Coronary artery (tissue), 2 donors: ENCODE measurements at regions not wholly inside any gene's neighbourhood (a gene's known extent, or its start where the extent isn't known, plus 50 kb on each side); places are given as distances from the start of the nearest gene placed in this dataset.

Source experiments
- DNase-seq: peaks from one replicate; pipeline ENCODE4 v3.0.0-alpha.2; 2017; ENCODE audit warnings: low spot score
- H3K27ac ChIP-seq, 2 donors: fragments of 200-600 bp; sonication (generic); one replicate each; pipeline ENCODE4 v1.5.1; 2016 to 2019
- H3K4me3 ChIP-seq: fragments of 200-600 bp; sonication (generic); 2 replicates; pipeline ENCODE4 v1.5.1; 2016; ENCODE audit warnings: mild to moderate bottlenecking, moderate library complexity
- TF ChIP-seq, protein P1 (sequence below): fragments of 200-600 bp; sonication (generic); IDR thresholded peaks from one replicate; pipeline ENCODE4 v1.5.1; 2019; ENCODE audit warnings: antibody characterized with exemption

DNA sequence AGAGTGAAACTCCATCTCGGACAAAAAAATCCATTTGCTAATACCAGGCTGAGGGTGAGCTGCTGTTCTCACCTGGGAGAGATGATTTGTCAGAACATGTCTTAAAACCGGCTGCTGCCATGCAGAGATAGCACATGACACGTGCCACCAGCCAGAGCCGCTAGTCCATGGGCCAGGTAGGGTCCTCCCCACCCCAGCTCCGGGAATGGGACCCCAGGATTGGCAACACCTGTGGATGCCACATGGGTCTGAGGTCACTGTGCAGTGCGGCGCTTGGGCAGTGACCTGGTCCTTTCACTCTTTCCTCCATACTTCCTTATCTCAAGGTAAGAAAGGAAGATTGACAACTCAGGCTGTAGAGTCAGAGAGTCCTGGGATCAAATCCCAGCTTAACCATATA, 393.3 kb upstream of the TNRC6C start:
- TF ChIP-seq, protein P1, sequence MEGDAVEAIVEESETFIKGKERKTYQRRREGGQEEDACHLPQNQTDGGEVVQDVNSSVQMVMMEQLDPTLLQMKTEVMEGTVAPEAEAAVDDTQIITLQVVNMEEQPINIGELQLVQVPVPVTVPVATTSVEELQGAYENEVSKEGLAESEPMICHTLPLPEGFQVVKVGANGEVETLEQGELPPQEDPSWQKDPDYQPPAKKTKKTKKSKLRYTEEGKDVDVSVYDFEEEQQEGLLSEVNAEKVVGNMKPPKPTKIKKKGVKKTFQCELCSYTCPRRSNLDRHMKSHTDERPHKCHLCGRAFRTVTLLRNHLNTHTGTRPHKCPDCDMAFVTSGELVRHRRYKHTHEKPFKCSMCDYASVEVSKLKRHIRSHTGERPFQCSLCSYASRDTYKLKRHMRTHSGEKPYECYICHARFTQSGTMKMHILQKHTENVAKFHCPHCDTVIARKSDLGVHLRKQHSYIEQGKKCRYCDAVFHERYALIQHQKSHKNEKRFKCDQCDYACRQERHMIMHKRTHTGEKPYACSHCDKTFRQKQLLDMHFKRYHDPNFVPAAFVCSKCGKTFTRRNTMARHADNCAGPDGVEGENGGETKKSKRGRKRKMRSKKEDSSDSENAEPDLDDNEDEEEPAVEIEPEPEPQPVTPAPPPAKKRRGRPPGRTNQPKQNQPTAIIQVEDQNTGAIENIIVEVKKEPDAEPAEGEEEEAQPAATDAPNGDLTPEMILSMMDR = no peak

DNA sequence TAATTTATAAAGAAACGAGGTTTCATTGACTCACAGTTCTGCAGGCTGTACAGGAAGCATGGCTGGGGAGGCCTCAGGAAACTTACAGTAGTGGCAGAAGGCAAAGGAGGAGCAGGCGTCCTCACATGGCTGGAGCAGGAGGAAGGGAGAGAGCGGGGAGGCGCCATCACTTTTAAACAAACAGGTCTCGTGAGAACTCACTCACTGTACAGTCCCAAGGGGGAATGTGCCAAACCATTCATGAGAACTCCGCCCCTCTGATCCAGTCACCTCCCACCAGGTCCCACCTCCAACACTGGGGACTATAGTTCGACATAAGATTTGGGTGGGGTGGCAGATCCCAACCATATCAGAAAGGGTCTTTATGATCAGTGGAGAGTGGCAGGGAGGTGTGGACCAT, 392.4 kb upstream of the TNRC6C start:
- no peak overlapping the region for H3K27ac ChIP-seq
- H3K4me3 ChIP-seq = no peak overlapping the region
- TF ChIP-seq, protein P1 = no peak
- DNase-seq = no peak

More for the DNA sequence above, 393.3 kb upstream of the TNRC6C start:
- DNase-seq = no peak
- H3K4me3 ChIP-seq = no peak overlapping the region
- no peak overlapping the region for H3K27ac ChIP-seq

DNA sequence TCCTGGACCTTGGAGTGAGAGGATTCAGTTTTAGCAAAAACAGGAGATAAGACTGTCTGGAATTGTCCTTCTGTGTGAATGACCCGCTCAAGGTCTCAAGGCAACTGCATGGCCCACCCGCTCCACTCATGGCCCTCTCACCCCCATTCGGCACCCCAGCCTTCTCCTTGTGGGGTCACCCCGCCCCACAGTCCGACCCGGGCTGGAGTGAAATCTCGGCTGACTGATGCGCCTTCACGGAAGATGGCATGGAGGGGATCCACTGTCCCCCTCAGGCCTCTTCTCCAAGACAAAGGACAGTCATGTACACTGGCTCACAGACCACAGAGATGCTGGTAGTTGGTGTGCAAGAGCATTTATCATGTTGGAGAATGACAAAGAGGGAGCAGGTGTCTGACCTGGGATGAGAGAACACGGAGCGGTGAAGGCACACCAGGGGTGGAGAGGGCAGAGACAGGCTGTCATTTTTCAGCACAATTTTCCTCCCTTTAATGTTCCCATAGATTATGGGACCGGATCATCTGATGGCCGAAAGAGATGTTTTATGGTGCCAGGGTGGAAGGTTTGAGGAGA, 391.9 kb upstream of the TNRC6C start:
- Histone ChIP-seq H3K4me3 (no peak overlapping the region), H3K27ac (no peak overlapping the region)
- DNase-seq = no peak
- TF ChIP-seq, protein P1 = no peak

DNA sequence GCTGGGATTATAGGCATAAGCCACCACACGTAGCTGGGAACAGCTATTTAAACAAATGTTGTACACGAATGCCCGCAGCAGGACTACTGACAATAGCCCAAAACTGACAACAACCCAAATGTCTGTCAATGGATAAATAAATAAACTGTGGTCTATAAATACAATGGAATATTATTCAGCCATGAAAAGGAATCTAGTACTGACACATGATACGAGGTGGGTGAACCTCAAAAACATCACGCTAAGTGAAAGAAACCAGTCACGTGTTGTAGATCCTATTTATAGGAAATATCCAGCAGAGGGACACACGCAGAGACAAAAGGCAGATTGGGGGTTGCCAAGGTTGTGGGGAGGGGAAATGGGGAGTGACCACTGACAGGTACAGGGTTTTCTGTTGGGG, 390.0 kb upstream of the TNRC6C start:
- DNase-seq = no peak
- no peak overlapping the region for H3K4me3 ChIP-seq
- TF ChIP-seq, protein P1 = no peak

DNA sequence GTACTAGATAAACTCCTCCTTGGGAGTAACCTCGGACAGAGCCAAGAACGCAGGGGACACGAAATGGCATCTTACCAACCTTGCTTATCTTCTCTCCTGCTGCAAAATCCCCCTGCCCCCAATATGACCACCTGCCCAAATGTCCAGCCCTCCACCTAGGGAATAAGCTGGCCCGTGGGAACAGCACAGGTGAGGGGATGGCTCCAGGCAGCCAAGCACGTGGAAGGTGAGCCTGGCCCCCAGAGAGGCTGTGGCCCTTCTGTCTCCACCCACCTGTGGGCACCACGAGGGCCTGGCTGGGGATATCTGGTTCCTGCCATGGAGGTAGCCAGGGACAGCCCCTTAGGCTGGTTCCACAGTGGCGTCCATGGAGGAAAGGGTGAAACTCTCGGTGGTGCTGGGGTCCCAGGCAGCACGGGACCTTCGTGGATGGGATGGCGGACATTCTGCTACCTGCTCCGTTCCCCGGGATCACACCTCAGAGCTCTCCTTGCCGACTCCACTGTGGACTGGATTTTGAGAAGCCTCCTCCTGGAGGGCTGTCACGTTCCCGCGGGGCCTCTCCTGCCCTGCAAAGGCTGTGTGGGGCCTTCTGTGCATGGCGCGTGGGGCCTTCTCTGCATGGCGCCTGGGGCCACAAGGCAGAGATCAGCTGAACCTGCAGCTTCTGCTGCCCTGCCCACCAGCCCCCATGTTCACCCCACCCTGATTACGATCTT, 388.5 kb upstream of the TNRC6C start:
- H3K27ac ChIP-seq = no peak overlapping the region
- no peak for DNase-seq

More for the DNA sequence above, 390.0 kb upstream of the TNRC6C start:
- no peak overlapping the region for H3K27ac ChIP-seq

DNA sequence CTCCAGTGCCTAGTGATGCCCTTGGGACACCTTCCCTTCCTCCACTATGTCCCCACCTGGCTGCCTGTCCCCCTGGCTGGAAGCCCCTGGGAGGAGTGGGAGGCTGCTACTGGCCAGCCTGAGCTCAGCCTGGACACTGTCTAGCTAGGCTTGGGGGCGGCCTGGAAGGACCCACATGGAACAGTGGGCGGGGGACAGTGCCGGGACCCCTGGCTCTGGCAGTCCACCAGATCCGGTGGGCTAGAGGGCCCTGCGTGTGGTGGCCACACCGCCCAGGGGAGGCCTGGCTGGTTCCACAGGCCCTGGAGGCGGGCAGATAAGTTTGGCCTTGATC, 388.0 kb upstream of the TNRC6C start:
- DNase-seq = no peak
- Histone ChIP-seq H3K4me3 (no peak overlapping the region), H3K27ac (no peak overlapping the region)
- TF ChIP-seq, protein P1 = no peak

More for the DNA sequence above, 388.5 kb upstream of the TNRC6C start:
- TF ChIP-seq, protein P1 = no peak
- no peak overlapping the region for H3K4me3 ChIP-seq
